Cardiac muscle cell (in vitro differentiated cells and primary cell): ENCODE measurements at regions not wholly inside any gene's neighbourhood (a gene's known extent, or its start where the extent isn't known, plus 50 kb on each side); places are given as distances from the start of the nearest gene placed in this dataset.

Source experiments
- DNase-seq, 2 donors: peaks; one replicate each; pipeline versions ENCODE4 v3.0.0 to v3.0.0-alpha.2; 2010 to 2017; ENCODE audit warnings: low read depth in 1 of 2, low spot score in 1 of 2
- H3K27ac ChIP-seq: fragments of 200-600 bp; sonication (generic); 2 replicates; pipeline ENCODE4 v1.5.1; 2016
- H3K27me3 ChIP-seq: fragments of 200-600 bp; sonication (generic); 2 replicates; pipeline ENCODE4 v1.6.0; 2016; ENCODE audit warnings: control low read depth
- H3K36me3 ChIP-seq: fragments of 200-600 bp; sonication (generic); 2 replicates; pipeline ENCODE4 v1.5.1; 2016; ENCODE audit warnings: control low read depth
- H3K4me1 ChIP-seq: fragments of 200-600 bp; sonication (generic); 2 replicates; pipeline ENCODE4 v1.8.1; 2017; ENCODE audit warnings: low read depth, mild to moderate bottlenecking, mixed run types
- H3K4me3 ChIP-seq: fragments of 200-600 bp; sonication (generic); 2 replicates; pipeline ENCODE4 v1.5.1; 2016; ENCODE audit warnings: mild to moderate bottlenecking
- H3K9me3 ChIP-seq: fragments of 200-600 bp; sonication (generic); 2 replicates; pipeline ENCODE4 v1.5.1; 2017; ENCODE audit warnings: low read depth, mild to moderate bottlenecking, control low read depth
- CTCF ChIP-seq: IDR thresholded peaks from 2 replicates; pipeline ENCODE4 v1.5.1; 2012; ENCODE audit warnings: low read depth, mild to moderate bottlenecking, low read length

- Histone ChIP-seq H3K4me1 (no peaks in the 10 kb centered on the region), H3K27ac (no peak overlapping the region), H3K4me3 (no peak overlapping the region), H3K9me3 (no peaks in the 10 kb centered on the region), H3K36me3 (no peaks in the 10 kb centered on the region), H3K27me3 (peaks cover 18% of the 10 kb centered on the region)
- no peak for DNase-seq
- TF ChIP-seq CTCF, result no peak
Observed at GRCh38 chr16:86391486-86391885, 118.8 kb upstream of the FOXF1 start.

GRCh38 chr16:86391984-86392383 lies 118.3 kb upstream of the FOXF1 start:
- H3K9me3 ChIP-seq, result no peaks in the 10 kb centered on the region
- DNase-seq, result peak in 1 of 2 donors; percentile 47
- no peak overlapping the region for H3K4me3 ChIP-seq
- no peak for TF ChIP-seq CTCF
- H3K36me3 ChIP-seq, result no peaks in the 10 kb centered on the region
- peaks cover 18% of the 10 kb centered on the region for H3K27me3 ChIP-seq
- H3K4me1 ChIP-seq, result no peaks in the 10 kb centered on the region
- H3K27ac ChIP-seq, result no peak overlapping the region

GRCh38 chr16:86392436-86393152 lies 117.7 kb upstream of the FOXF1 start:
- Histone ChIP-seq H3K27ac (no peak overlapping the region), H3K4me1 (no peaks in the 10 kb centered on the region), H3K27me3 (peaks cover 18% of the 10 kb centered on the region), H3K4me3 (no peak overlapping the region), H3K9me3 (no peaks in the 10 kb centered on the region), H3K36me3 (no peaks in the 10 kb centered on the region)
- TF ChIP-seq CTCF, result no peak
- no peak for DNase-seq

GRCh38 chr16:86393907-86394626 lies 116.3 kb upstream of the FOXF1 start:
- DNase-seq, result no peak
- H3K36me3 ChIP-seq, result no peaks in the 10 kb centered on the region
- TF ChIP-seq CTCF, result no peak
- no peak overlapping the region for H3K27ac ChIP-seq
- no peaks in the 10 kb centered on the region for H3K4me1 ChIP-seq
- peaks cover 7% of the 10 kb centered on the region for H3K27me3 ChIP-seq
- H3K9me3 ChIP-seq, result no peaks in the 10 kb centered on the region
- H3K4me3 ChIP-seq, result no peak overlapping the region

GRCh38 chr16:86395477-86395876 lies 114.8 kb upstream of the FOXF1 start:
- Histone ChIP-seq H3K36me3 (no peaks in the 10 kb centered on the region), H3K27ac (no peak overlapping the region), H3K4me1 (no peaks in the 10 kb centered on the region), H3K9me3 (no peaks in the 10 kb centered on the region), H3K4me3 (no peak overlapping the region), H3K27me3 (no peaks in the 10 kb centered on the region)
- DNase-seq, result no peak
- TF ChIP-seq CTCF, result no peak
